ENCODE measurements at regions not wholly inside any gene's neighbourhood (a gene's known extent, or its start where the extent isn't known, plus 50 kb on each side); places are given as distances from the start of the nearest gene placed in this dataset.

DNA sequence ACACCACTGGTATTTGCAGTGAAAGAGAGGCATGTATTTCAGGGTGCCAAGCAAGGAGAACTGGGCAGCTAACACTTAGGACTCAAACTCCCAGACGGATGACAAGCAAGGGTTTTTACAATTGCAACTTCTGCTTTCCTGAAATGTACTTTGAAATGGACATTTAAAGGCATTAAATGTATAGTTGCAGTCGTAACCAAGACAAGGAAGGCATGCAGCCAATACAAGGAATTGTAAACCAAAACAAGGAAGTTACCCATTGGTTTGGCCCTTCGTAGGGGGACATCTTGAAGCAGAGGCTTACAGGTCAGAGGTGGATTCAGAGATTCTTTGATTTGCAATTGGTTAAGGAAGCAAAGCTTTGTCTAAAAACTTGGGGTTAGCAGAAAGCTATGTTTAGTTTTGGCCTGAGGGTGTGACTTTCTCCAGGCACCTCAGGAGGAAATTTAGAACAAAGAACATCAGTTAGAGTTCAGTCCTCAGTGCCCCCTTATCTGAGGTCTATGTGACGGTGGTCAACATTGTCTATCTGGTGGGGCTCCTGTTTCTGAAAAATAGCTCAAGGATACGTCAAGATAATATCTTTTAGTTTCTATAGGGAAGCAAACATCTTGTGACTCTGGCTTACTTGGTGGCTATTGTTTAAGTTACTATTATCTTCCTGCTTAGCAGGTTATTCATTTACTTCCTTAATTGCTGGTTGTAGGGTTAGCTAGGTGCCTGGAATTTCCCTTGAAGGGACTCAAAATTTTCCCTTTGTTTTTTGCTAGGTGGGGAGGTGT, 266.0 kb downstream of the CD83 start:
- TF ChIP-seq, protein P1, sequence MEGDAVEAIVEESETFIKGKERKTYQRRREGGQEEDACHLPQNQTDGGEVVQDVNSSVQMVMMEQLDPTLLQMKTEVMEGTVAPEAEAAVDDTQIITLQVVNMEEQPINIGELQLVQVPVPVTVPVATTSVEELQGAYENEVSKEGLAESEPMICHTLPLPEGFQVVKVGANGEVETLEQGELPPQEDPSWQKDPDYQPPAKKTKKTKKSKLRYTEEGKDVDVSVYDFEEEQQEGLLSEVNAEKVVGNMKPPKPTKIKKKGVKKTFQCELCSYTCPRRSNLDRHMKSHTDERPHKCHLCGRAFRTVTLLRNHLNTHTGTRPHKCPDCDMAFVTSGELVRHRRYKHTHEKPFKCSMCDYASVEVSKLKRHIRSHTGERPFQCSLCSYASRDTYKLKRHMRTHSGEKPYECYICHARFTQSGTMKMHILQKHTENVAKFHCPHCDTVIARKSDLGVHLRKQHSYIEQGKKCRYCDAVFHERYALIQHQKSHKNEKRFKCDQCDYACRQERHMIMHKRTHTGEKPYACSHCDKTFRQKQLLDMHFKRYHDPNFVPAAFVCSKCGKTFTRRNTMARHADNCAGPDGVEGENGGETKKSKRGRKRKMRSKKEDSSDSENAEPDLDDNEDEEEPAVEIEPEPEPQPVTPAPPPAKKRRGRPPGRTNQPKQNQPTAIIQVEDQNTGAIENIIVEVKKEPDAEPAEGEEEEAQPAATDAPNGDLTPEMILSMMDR (IDR thresholded peaks at IDR 0.05; ENCODE audit: poor library complexity) = no peak
- no peak for TF ChIP-seq EZH2phosphoT487 (IDR thresholded peaks at IDR 0.05; ENCODE audit: low read depth, severe bottlenecking, unreplicated experiment)
